NB4 (cell line): ENCODE measurements at regions not wholly inside any gene's neighbourhood (a gene's known extent, or its start where the extent isn't known, plus 50 kb on each side); places are given as distances from the start of the nearest gene placed in this dataset.

Experiments
- DNase-seq: peaks from one replicate; pipeline ENCODE4 v3.0.0; 2010; ENCODE audit warnings: low read depth
- H3K4me3 ChIP-seq: one replicate; pipeline ENCODE4 v1.5.1; 2011; ENCODE audit warnings: mild to moderate bottlenecking, low read depth, low read length, moderate library complexity
- MAX ChIP-seq: IDR thresholded peaks from 2 replicates; pipeline ENCODE4 v1.6.1; 2011; ENCODE audit warnings: low read depth, low read length
- MYC ChIP-seq: IDR thresholded peaks from 2 replicates; pipeline ENCODE4 v1.6.1; 2011; ENCODE audit warnings: low read depth, low read length
- POLR2A ChIP-seq: IDR thresholded peaks from 2 replicates; pipeline ENCODE4 v1.6.1; 2011; ENCODE audit warnings: mild to moderate bottlenecking; ENCODE audit not compliant: insufficient read length; ENCODE audit errors: extremely low read depth
- TF ChIP-seq, protein P1 (sequence below): IDR thresholded peaks from one replicate; pipeline ENCODE4 v1.5.1; 2012; ENCODE audit warnings: low read depth, low read length

DNA sequence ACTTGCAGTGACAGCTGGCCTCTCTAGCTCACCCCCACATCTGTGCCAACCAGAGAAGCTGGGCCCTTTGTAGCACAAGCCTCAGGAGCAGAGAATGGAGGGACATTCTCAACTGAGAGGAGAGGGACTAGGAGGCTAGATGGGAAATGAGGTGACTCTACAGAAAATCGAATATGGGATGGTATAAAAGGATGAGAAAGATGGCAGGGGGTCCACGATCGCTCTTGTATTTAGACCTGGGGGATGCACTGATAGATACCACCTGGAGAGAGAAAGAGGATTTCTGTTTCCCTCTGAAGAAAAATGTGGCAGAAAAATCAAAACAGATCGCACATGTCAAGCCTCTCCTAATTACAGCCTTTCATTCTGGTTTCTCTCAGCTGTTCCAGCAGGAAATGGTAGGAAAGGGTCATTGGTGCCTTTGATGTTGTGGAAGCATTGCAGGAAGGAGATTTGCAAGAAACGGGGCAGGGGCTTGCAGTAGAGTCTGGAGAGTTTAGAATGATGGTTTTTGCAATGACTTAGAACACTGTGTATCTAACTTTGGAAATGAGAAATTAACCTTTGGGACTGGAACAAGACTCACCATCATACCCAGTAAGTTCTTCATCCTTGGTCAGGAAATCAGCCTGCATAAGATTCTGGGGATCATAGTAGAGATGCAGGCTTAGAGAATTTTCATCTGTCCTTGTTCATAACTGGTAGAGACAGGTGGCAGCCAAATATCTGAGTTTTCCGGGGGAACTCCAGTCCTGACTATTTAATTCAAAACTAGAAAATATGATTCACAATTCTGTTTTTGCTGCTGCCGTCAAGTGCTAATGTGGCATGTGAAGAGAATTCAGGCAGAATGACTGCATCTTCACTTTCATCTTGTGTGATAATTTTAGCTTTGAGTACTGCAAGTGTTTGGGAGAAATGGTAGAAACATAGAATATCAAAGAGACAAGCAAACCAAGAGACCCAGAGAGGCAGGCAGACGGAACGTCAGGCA, 98.8 kb downstream of the DAD1 start:
- TF ChIP-seq, protein P1, sequence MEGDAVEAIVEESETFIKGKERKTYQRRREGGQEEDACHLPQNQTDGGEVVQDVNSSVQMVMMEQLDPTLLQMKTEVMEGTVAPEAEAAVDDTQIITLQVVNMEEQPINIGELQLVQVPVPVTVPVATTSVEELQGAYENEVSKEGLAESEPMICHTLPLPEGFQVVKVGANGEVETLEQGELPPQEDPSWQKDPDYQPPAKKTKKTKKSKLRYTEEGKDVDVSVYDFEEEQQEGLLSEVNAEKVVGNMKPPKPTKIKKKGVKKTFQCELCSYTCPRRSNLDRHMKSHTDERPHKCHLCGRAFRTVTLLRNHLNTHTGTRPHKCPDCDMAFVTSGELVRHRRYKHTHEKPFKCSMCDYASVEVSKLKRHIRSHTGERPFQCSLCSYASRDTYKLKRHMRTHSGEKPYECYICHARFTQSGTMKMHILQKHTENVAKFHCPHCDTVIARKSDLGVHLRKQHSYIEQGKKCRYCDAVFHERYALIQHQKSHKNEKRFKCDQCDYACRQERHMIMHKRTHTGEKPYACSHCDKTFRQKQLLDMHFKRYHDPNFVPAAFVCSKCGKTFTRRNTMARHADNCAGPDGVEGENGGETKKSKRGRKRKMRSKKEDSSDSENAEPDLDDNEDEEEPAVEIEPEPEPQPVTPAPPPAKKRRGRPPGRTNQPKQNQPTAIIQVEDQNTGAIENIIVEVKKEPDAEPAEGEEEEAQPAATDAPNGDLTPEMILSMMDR = no peak
- TF ChIP-seq POLR2A (no peak), MYC (no peak), MAX (no peak)
- no peak overlapping the region for H3K4me3 ChIP-seq
- DNase-seq = no peak

DNA sequence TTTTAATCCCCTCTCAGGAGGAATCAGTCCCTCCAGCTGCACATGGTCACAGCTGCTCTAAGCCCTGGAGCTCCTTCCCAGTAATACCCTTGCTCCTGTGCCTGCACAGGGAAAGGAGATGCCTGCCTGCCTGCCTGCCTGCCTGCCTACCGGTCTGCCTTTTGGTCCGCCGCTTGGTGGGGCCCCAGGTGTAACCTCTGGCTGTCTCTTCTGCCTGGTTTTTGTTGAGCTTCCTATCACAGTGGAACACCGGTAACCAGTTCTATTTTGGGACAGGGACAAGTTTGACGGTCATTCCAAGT, 99.8 kb downstream of the DAD1 start:
- no peak for TF ChIP-seq POLR2A
- no peak for DNase-seq
- H3K4me3 ChIP-seq = no peak overlapping the region

GRCh38 chr14:22488522-22489243, 100.3 kb downstream of the DAD1 start:
- no peak overlapping the region for H3K4me3 ChIP-seq
- TF ChIP-seq, protein P1 = no peak
- TF ChIP-seq POLR2A = no peak
- TF ChIP-seq MYC = no peak
- TF ChIP-seq MAX = no peak
- DNase-seq = no peak

GRCh38 chr14:22487941-22488340, 101.1 kb downstream of the DAD1 start:
- H3K4me3 ChIP-seq = no peak overlapping the region
- TF ChIP-seq MAX = no peak
- no peak for TF ChIP-seq MYC
- TF ChIP-seq POLR2A = no peak
- TF ChIP-seq, protein P1 = no peak
- DNase-seq = no peak

GRCh38 chr14:22487401-22487800, 101.6 kb downstream of the DAD1 start:
- no peak for DNase-seq
- H3K4me3 ChIP-seq = no peak overlapping the region
- TF ChIP-seq MYC (no peak), MAX (no peak), POLR2A (no peak)
- TF ChIP-seq, protein P1 = no peak

DNA sequence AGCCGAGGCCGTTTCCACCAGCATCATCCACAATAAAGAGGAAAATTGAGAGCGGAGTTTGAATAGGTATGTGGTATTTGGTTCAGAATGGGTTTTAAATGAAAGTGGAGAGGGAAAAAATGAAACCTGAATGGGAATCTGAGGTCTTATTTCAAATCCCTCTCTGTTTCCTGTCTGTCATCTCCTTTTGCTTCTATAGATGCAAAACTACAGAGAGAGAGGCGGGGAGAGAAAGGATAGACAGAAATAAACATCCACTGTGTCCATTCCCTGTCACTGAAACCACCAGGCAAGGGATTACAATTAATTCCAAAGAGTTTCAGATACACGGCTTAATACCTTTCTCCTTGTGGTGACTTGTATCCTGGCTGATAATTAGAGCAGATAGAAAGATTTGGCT, 102.3 kb downstream of the DAD1 start:
- no peak for TF ChIP-seq MAX
- no peak for TF ChIP-seq MYC
- TF ChIP-seq, protein P1 = no peak
- no peak for TF ChIP-seq POLR2A
- no peak for DNase-seq
- no peak overlapping the region for H3K4me3 ChIP-seq
